SJSA1 (cell line): ENCODE measurements at regions not wholly inside any gene's neighbourhood (a gene's known extent, or its start where the extent isn't known, plus 50 kb on each side); places are given as distances from the start of the nearest gene placed in this dataset.

Experiments used
- DNase-seq, 2 experiments: peaks; one replicate each; pipeline ENCODE4 v3.0.0-alpha.2; 2015 to 2020; ENCODE audit warnings: low spot score in 2 of 2, low read depth in 1 of 2
- H3K27ac ChIP-seq: fragments of 250-450 bp; sonication (Bioruptor Pico); 2 replicates; pipeline ENCODE4 v1.5.1; 2020; ENCODE audit warnings: mild to moderate bottlenecking, moderate library complexity
- H3K27me3 ChIP-seq: fragments of 250-450 bp; sonication (Bioruptor Pico); replicated peaks from 2 replicates; pipeline ENCODE4 v1.5.1; 2020; ENCODE audit warnings: mild to moderate bottlenecking, moderate library complexity
- H3K36me3 ChIP-seq: fragments of 250-450 bp; sonication (Bioruptor Pico); 2 replicates; pipeline ENCODE4 v1.5.1; 2020; ENCODE audit warnings: mild to moderate bottlenecking
- H3K4me1 ChIP-seq: fragments of 250-450 bp; sonication (Bioruptor Pico); replicated peaks from 2 replicates; pipeline ENCODE4 v1.6.1; 2021; ENCODE audit warnings: mild to moderate bottlenecking
- H3K4me3 ChIP-seq: fragments of 250-450 bp; sonication (Bioruptor Pico); 2 replicates; pipeline ENCODE4 v1.5.1; 2020; ENCODE audit warnings: mild to moderate bottlenecking
- H3K9me3 ChIP-seq: fragments of 250-450 bp; sonication (Bioruptor Pico); replicated peaks from 2 replicates; pipeline ENCODE4 v1.5.1; 2020; ENCODE audit warnings: mild to moderate bottlenecking

DNA sequence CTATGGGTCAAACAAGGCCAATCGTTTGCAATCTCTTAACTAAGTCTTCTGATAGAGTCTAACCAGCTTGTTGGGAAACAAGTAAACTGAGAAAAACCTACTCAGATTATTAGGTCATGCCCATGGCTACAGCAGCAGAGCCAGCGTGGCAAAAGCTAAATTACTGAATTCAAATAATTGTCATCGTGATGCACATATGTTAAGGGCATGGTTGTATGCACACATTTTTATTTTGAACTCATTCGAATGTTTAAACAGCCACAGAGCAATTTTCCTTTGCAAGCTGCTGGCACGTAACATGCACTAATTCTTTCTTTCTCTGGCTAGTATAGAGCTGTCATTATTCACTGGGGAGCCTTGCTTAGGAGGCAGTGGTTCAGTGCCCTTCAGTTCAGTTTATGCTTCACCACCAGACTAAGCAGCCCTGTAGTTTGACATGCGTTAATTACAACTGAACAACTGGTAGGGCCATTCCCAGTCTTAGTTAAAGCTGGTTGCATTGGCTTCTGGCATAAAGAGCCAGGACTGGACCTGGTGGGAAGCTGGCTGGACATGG is 396.4 kb downstream of the METTL15 start:
- H3K27me3 ChIP-seq: no peaks in the 10 kb centered on the region
- H3K4me3 ChIP-seq: no peak overlapping the region
- no peak for DNase-seq
- no peaks in the 10 kb centered on the region for H3K9me3 ChIP-seq
- no peaks in the 10 kb centered on the region for H3K4me1 ChIP-seq
- H3K36me3 ChIP-seq: no peaks in the 10 kb centered on the region
- no peak overlapping the region for H3K27ac ChIP-seq

GRCh38 chr11:28495333-28495732 is 387.1 kb downstream of the METTL15 start:
- DNase-seq: no peak
- H3K36me3 ChIP-seq: no peaks in the 10 kb centered on the region
- H3K9me3 ChIP-seq: no peaks in the 10 kb centered on the region
- H3K27ac ChIP-seq: no peak overlapping the region
- no peak overlapping the region for H3K4me3 ChIP-seq
- no peaks in the 10 kb centered on the region for H3K4me1 ChIP-seq
- no peaks in the 10 kb centered on the region for H3K27me3 ChIP-seq

GRCh38 chr11:28491431-28491830 is 383.2 kb downstream of the METTL15 start:
- H3K9me3 ChIP-seq: no peaks in the 10 kb centered on the region
- no peaks in the 10 kb centered on the region for H3K4me1 ChIP-seq
- H3K27ac ChIP-seq: no peak overlapping the region
- DNase-seq: no peak
- H3K27me3 ChIP-seq: no peaks in the 10 kb centered on the region
- no peaks in the 10 kb centered on the region for H3K36me3 ChIP-seq
- H3K4me3 ChIP-seq: no peak overlapping the region

- Histone ChIP-seq H3K27ac (no peak overlapping the region), H3K4me1 (no peaks in the 10 kb centered on the region), H3K4me3 (no peak overlapping the region), H3K27me3 (no peaks in the 10 kb centered on the region), H3K9me3 (no peaks in the 10 kb centered on the region), H3K36me3 (no peaks in the 10 kb centered on the region)
- no peak for DNase-seq
These were observed 382.7 kb downstream of the METTL15 start for GRCh38 chr11:28490773-28491382.

DNA sequence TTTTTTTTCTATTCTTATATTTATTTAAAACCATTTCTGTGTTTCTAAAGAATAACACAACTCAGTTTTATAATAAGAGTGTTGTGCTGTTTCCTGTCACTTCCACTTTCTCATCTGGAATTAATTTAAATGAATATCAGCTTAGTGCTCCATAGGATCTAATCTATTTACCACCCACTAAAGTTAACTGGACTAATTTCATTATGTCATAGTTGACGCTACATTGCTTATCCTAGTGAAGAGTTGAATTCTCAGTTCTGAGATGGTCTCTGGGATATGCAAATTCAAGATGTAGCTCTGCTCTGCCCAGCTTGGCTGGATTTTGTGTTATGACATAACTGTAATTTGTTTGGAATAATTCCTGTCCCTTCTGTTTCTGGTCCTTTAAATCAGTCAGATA is 380.1 kb downstream of the METTL15 start:
- Histone ChIP-seq H3K36me3 (no peaks in the 10 kb centered on the region), H3K9me3 (no peaks in the 10 kb centered on the region), H3K4me1 (no peaks in the 10 kb centered on the region), H3K27me3 (no peaks in the 10 kb centered on the region), H3K4me3 (no peak overlapping the region), H3K27ac (no peak overlapping the region)
- no peak for DNase-seq

DNA sequence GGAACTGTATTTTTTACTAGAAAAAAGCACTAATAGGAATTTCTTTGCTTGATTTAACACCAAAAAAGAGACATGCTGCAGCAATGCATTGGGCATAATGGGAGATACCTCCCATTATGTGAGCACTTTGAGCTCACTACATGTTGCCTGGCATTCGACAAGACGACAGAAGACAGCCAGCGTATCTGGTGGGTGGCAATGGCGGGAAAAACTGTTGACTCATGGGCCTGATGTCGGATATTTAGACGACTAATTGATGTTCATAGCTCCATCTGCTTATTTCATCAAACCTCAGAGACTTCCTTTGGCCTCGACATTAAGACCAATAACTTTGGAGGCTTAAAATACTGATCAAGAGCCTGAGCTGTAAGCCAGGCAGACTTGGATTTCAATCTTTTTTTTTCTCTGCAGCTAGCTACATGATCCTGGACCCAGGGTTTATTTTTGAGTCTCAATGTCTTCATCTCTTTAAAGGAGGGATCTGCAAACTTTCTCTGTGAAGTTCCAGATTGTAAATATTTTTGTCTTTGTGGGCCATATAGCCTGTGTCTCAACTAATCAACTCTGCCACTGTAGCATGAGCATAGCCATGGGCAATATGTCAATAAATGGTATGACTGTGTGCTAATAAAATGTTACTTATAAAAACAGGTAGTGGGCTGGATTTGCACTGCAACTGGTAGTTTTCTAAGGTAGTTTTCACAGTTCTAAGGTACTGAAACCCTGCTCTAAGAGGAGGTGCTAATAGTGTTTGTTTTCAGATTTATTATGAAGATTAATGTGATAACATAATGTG is 375.1 kb downstream of the METTL15 start:
- Histone ChIP-seq H3K36me3 (no peaks in the 10 kb centered on the region), H3K4me3 (no peak overlapping the region), H3K9me3 (no peaks in the 10 kb centered on the region), H3K4me1 (peaks cover 3% of the 10 kb centered on the region; the same call in 1 of the 2 replicates), H3K27ac (no peak overlapping the region), H3K27me3 (no peaks in the 10 kb centered on the region)
- no peak for DNase-seq

GRCh38 chr11:28482666-28483065 is 374.5 kb downstream of the METTL15 start:
- no peak for DNase-seq
- H3K27me3 ChIP-seq: no peaks in the 10 kb centered on the region
- H3K4me1 ChIP-seq: peaks cover 3% of the 10 kb centered on the region; the same call in 1 of the 2 replicates
- H3K27ac ChIP-seq: no peak overlapping the region
- no peaks in the 10 kb centered on the region for H3K36me3 ChIP-seq
- H3K9me3 ChIP-seq: no peaks in the 10 kb centered on the region
- no peak overlapping the region for H3K4me3 ChIP-seq

DNA sequence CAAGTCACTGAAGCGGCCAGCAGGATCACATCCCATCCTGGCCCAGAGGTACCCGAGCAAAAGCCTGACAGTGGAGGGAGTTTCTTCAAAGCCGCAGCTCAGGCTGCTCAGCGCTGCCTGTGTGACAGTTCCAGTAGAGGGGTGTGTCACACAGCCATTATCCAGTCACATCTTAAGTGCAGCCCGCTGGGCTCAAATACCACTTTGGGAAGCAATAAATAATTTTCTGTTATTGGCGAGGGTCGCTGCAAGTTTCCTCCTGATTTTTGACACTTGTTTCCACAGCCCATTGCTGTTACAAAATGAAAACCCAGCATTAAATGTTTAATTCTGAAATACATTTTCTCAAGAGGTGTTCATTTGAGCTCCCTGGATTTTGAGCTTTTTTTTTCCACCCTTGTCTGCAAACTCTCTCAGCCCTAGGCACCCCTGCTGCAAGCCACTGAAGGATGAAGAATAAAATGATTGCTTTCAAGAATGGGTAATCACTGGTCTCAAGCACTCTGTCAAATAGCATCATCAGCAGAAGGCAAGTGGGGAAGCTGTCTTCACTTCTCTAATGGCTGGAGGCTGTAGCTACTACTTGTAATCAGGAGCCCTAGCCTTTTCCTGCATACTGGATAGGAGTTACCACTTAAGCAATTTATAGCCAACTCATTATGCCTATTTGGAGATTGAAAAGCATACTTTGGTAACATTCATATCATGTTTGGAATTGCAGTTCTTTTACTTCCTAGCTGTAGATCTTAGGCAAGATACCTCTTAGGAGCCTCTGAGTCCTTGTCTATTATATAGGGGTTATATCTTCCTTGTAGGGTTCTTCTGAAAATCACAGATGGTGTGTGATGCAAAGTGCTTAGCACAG is 373.7 kb downstream of the METTL15 start:
- DNase-seq: no peak

GRCh38 chr11:28480406-28480805 is 372.2 kb downstream of the METTL15 start:
- Histone ChIP-seq H3K36me3 (no peaks in the 10 kb centered on the region), H3K27me3 (no peaks in the 10 kb centered on the region), H3K9me3 (no peaks in the 10 kb centered on the region), H3K4me1 (peaks cover 3% of the 10 kb centered on the region; the same call in 1 of the 2 replicates), H3K4me3 (no peak overlapping the region), H3K27ac (no peak overlapping the region)
- DNase-seq: no peak

More for the DNA sequence above, 373.7 kb downstream of the METTL15 start:
- no peaks in the 10 kb centered on the region for H3K9me3 ChIP-seq
- peaks cover 3% of the 10 kb centered on the region; the same call in 1 of the 2 replicates for H3K4me1 ChIP-seq
- H3K4me3 ChIP-seq: no peak overlapping the region
- H3K27ac ChIP-seq: no peak overlapping the region
- no peaks in the 10 kb centered on the region for H3K36me3 ChIP-seq
- H3K27me3 ChIP-seq: no peaks in the 10 kb centered on the region

DNA sequence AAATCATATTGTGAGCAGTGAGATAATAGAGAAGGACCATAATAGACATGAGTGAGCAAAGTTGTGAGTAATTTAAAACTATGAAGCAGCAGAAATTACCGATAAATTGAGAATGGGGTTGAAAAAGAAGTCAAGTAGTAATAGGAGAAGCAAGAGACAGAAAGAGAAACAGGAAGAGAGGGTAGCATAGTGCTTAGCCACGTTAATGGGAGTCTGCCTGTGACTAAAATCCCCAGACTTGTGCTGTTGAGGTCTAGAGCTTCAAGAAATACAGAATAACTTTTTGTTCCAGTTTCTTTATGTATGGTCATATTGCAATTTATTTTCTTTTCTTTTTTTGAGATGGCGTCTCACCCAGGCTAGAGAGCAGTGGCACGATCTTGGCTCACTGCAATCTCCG is 368.7 kb downstream of the METTL15 start:
- no peaks in the 10 kb centered on the region for H3K36me3 ChIP-seq
- H3K4me1 ChIP-seq: peaks cover 3% of the 10 kb centered on the region; the same call in 1 of the 2 replicates
- no peak for DNase-seq
- no peaks in the 10 kb centered on the region for H3K27me3 ChIP-seq
- H3K27ac ChIP-seq: no peak overlapping the region
- H3K4me3 ChIP-seq: no peak overlapping the region
- H3K9me3 ChIP-seq: no peaks in the 10 kb centered on the region

- Histone ChIP-seq H3K4me1 (peaks cover 3% of the 10 kb centered on the region; the same call in 1 of the 2 replicates), H3K9me3 (no peaks in the 10 kb centered on the region), H3K27me3 (no peaks in the 10 kb centered on the region), H3K4me3 (no peak overlapping the region), H3K36me3 (no peaks in the 10 kb centered on the region), H3K27ac (no peak overlapping the region)
- DNase-seq: no peak
These were observed 367.9 kb downstream of the METTL15 start for GRCh38 chr11:28476049-28476448.

DNA sequence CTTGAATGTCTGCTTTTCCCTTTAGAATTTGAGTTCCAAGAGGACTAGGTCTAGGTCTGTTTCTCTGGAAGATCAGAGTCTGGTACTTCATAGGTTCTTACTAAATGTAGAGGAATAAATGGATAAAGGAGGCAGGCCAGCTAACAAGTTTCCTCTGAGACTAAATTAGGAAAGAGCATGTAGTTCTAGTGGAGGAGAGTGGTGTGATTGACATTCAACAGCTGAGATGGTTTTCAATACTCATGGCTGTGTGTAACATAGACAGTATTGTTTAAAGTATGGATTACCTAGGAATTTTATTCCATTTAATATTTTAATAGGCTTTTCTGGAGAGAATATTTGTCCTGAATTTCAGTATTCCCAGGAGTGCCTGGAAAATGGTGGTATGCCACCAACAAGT is 364.7 kb downstream of the METTL15 start:
- Histone ChIP-seq H3K27me3 (no peaks in the 10 kb centered on the region), H3K4me3 (no peak overlapping the region), H3K27ac (no peak overlapping the region), H3K4me1 (no peaks in the 10 kb centered on the region; the same call in 1 of the 2 replicates), H3K36me3 (no peaks in the 10 kb centered on the region), H3K9me3 (no peaks in the 10 kb centered on the region)
- no peak for DNase-seq

DNA sequence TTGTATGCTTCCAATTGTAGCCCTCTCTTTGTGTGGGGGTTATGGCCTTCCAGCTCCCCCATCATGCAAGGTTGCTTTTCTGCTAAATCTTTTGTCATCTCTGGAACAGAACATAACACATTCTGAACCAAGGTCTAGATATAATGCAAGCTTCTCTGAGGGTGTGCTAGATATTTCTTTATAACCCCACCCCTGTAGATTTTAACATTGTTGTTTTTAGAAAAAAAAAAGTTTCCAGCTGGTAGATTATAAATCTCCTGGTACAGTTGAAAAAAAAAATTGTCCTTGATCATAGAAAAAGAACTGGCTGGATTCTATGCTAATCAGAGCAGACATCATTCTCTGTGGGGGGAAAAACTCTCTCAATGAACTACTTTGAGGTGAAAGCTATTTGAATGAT is 363.3 kb downstream of the METTL15 start:
- no peak overlapping the region for H3K27ac ChIP-seq
- no peak overlapping the region for H3K4me3 ChIP-seq
- H3K27me3 ChIP-seq: no peaks in the 10 kb centered on the region
- H3K4me1 ChIP-seq: peaks cover 13% of the 10 kb centered on the region
- no peak for DNase-seq
- no peaks in the 10 kb centered on the region for H3K36me3 ChIP-seq
- H3K9me3 ChIP-seq: no peaks in the 10 kb centered on the region
